GM21367 (cell line): ENCODE measurements at regions not wholly inside any gene's neighbourhood (a gene's known extent, or its start where the extent isn't known, plus 50 kb on each side); places are given as distances from the start of the nearest gene placed in this dataset.
"Not testable (repeated sequence)": the region's sequence is repeated elsewhere in the genome, so short reads cannot be mapped to it uniquely, and the experiment has no call there.

Experiments used
- ATAC-seq: cut with Tn5 transposase; IDR thresholded peaks from one replicate; pipeline ENCODE4 v1.9.1; 2021; ENCODE audit not compliant: unreplicated experiment

- peak; percentile 95 for ATAC-seq
Measured at GRCh38 chr9:71285191-71285656, 163.8 kb upstream of the TRPM3 start.

GRCh38 chr9:71282116-71282515 lies 160.7 kb upstream of the TRPM3 start:
- ATAC-seq, result not testable (repeated sequence)

GRCh38 chr9:71279151-71279739 lies 157.8 kb upstream of the TRPM3 start:
- ATAC-seq, result no peak

GRCh38 chr9:71273613-71274012 lies 152.2 kb upstream of the TRPM3 start:
- no peak for ATAC-seq

GRCh38 chr9:71271602-71272001 lies 150.2 kb upstream of the TRPM3 start:
- no peak for ATAC-seq

- no peak for ATAC-seq
Measured at GRCh38 chr9:71270554-71270953, 149.1 kb upstream of the TRPM3 start.

- no peak for ATAC-seq
Measured at GRCh38 chr9:71269859-71270258, 148.4 kb upstream of the TRPM3 start.

GRCh38 chr9:71268871-71269635 lies 147.6 kb upstream of the TRPM3 start:
- no peak for ATAC-seq

GRCh38 chr9:71263451-71263850 lies 142.0 kb upstream of the TRPM3 start:
- ATAC-seq, result no peak

- not testable (repeated sequence) for ATAC-seq
Measured at GRCh38 chr9:71260419-71260818, 139.0 kb upstream of the TRPM3 start.

- ATAC-seq, result no peak
Measured at GRCh38 chr9:71254592-71255277, 133.3 kb upstream of the TRPM3 start.

GRCh38 chr9:71253011-71253410 lies 131.6 kb upstream of the TRPM3 start:
- ATAC-seq, result no peak

- ATAC-seq, result no peak
Measured at GRCh38 chr9:71250581-71250980, 129.2 kb upstream of the TRPM3 start.

GRCh38 chr9:71249729-71250317 lies 128.4 kb upstream of the TRPM3 start:
- peak; percentile 90 for ATAC-seq

- no peak for ATAC-seq
Measured at GRCh38 chr9:71245651-71246050, 124.2 kb upstream of the TRPM3 start.

- ATAC-seq, result no peak
Measured at GRCh38 chr9:71243951-71244350, 122.5 kb upstream of the TRPM3 start.

GRCh38 chr9:71242081-71242480 lies 120.7 kb upstream of the TRPM3 start:
- no peak for ATAC-seq

- ATAC-seq, result no peak
Measured at GRCh38 chr9:71237051-71237450, 115.6 kb upstream of the TRPM3 start.

- ATAC-seq, result no peak
Measured at GRCh38 chr9:71233646-71234045, 112.2 kb upstream of the TRPM3 start.

- no peak for ATAC-seq
Measured at GRCh38 chr9:71223953-71224538, 102.6 kb upstream of the TRPM3 start.

GRCh38 chr9:71218774-71219173 lies 97.4 kb upstream of the TRPM3 start:
- ATAC-seq, result no peak
